A549 (cell line): ENCODE measurements at regions not wholly inside any gene's neighbourhood (a gene's known extent, or its start where the extent isn't known, plus 50 kb on each side); places are given as distances from the start of the nearest gene placed in this dataset.

Source experiments
- BCL3 ChIP-seq: fragments of >200 bp; sonication (Bioruptor Twin); formaldehyde crosslinking; IDR thresholded peaks from 3 replicates; pipeline ENCODE4 v1.6.1; 2016
- BHLHE40 ChIP-seq: IDR thresholded peaks from 2 replicates; pipeline ENCODE4 v1.6.1; 2012; ENCODE audit warnings: low read depth, low read length, inconsistent platforms
- CBX2 ChIP-seq: fragments of 200-600 bp; sonication (generic); IDR thresholded peaks from 2 replicates; pipeline ENCODE4 v1.6.1; 2016; ENCODE audit warnings: low read depth, mild to moderate bottlenecking, borderline replicate concordance
- CTCF ChIP-seq: fragments of >200 bp; sonication (Bioruptor Twin); formaldehyde crosslinking; IDR thresholded peaks from 3 replicates; pipeline ENCODE4 v1.5.1; 2016
- ELK1 ChIP-seq: fragments of 150-350 bp; IDR thresholded peaks from 2 replicates; pipeline ENCODE4 v1.6.1; 2014; ENCODE audit warnings: low read depth, mild to moderate bottlenecking, low read length
- JUN ChIP-seq, 2 experiments: fragments of >200 bp; sonication (Bioruptor Twin); formaldehyde crosslinking; IDR thresholded peaks; 2 replicates in 1 of 2; 3 replicates in 1 of 2; pipeline ENCODE4 v1.6.1; 2016 to 2017
- JUNB ChIP-seq: fragments of >200 bp; sonication (Bioruptor Twin); formaldehyde crosslinking; IDR thresholded peaks from 2 replicates; pipeline ENCODE4 v1.6.1; 2016
- KDM1A ChIP-seq: fragments of 200-600 bp; sonication (generic); IDR thresholded peaks from 2 replicates; pipeline ENCODE4 v1.6.1; 2016; ENCODE audit warnings: low read depth, mild to moderate bottlenecking
- MAFK ChIP-seq: fragments of 450-650 bp; IDR thresholded peaks from 2 replicates; pipeline ENCODE4 v1.6.1; 2014; ENCODE audit not compliant: partially characterized antibody
- POLR2A ChIP-seq: IDR thresholded peaks from 2 replicates; pipeline ENCODE4 v1.6.1; 2012; ENCODE audit warnings: mild to moderate bottlenecking, low read length
- REST ChIP-seq: fragments of 200-600 bp; sonication (generic); IDR thresholded peaks from 2 replicates; pipeline ENCODE4 v1.6.1; 2016; ENCODE audit warnings: antibody characterized with exemption, mild to moderate bottlenecking, moderate library complexity
- RNF2 ChIP-seq: fragments of 200-600 bp; sonication (generic); IDR thresholded peaks from 2 replicates; pipeline ENCODE4 v1.6.1; 2016; ENCODE audit warnings: low read depth, mild to moderate bottlenecking, antibody characterized with exemption, moderate library complexity, borderline replicate concordance

GRCh38 chr4:126027601-126028000, 712.8 kb downstream of the FAT4 start:
- TF ChIP-seq MAFK, result no peak
- no peak for TF ChIP-seq CTCF
- TF ChIP-seq RNF2, result no peak
- TF ChIP-seq JUNB, result no peak
- no peak for TF ChIP-seq REST
- TF ChIP-seq ELK1, result no peak
- TF ChIP-seq JUN (IDR thresholded peaks at IDR 0.05), result no peak
- no peak for TF ChIP-seq KDM1A
- no peak for TF ChIP-seq BCL3
- TF ChIP-seq POLR2A, result no peak
- TF ChIP-seq BHLHE40, result no peak
- no peak for TF ChIP-seq CBX2
